ENCODE measurements at regions not wholly inside any gene's neighbourhood (a gene's known extent, or its start where the extent isn't known, plus 50 kb on each side); places are given as distances from the start of the nearest gene placed in this dataset.

- TF ChIP-seq CHD7 (IDR thresholded peaks at IDR 0.05; ENCODE audit: insufficient replicate concordance, low read length) = no peak
- TF ChIP-seq TAF7 (optimal IDR thresholded peaks at IDR 0.05; ENCODE audit: borderline replicate concordance, low read depth, low read length) = no peak
- TF ChIP-seq CBX5 (IDR thresholded peaks at IDR 0.05; ENCODE audit: low read depth, low read length) = no peak
- no peak for TF ChIP-seq SUZ12 (IDR thresholded peaks at IDR 0.05; ENCODE audit: low read length)
- no peak for TF ChIP-seq RAD21 (IDR thresholded peaks at IDR 0.05 in 1 of 2, conservative IDR thresholded peaks at IDR 0.05 in 1 of 2; ENCODE audit: low read depth in 2 of 2, low read length in 2 of 2)
- TF ChIP-seq EGR1 (IDR thresholded peaks at IDR 0.05; ENCODE audit: borderline replicate concordance, low read depth, low read length) = no peak
- no peak for TF ChIP-seq BRCA1 (IDR thresholded peaks at IDR 0.05; ENCODE audit: low read depth, low read length)
- TF ChIP-seq MAFK (IDR thresholded peaks at IDR 0.05; ENCODE audit: low read depth, low read length) = no peak
- TF ChIP-seq EZH2 (IDR thresholded peaks at IDR 0.05; ENCODE audit: low read depth, low read length, severe bottlenecking) = no peak
- no peak for TF ChIP-seq JUN (IDR thresholded peaks at IDR 0.05; ENCODE audit: low read depth, low read length)
- TF ChIP-seq RFX5 (IDR thresholded peaks at IDR 0.05; ENCODE audit: borderline replicate concordance, low read depth, low read length) = no peak
- TF ChIP-seq TEAD4 (IDR thresholded peaks at IDR 0.05; ENCODE audit: low read depth, low read length) = no peak
These were observed 73.7 kb upstream of the SLCO2A1 start (continued) for GRCh38 chr3:134103470-134103869.

All from H1 (cell line).